ENCODE measurements at regions not wholly inside any gene's neighbourhood (a gene's known extent, or its start where the extent isn't known, plus 50 kb on each side); places are given as distances from the start of the nearest gene placed in this dataset.

DNA sequence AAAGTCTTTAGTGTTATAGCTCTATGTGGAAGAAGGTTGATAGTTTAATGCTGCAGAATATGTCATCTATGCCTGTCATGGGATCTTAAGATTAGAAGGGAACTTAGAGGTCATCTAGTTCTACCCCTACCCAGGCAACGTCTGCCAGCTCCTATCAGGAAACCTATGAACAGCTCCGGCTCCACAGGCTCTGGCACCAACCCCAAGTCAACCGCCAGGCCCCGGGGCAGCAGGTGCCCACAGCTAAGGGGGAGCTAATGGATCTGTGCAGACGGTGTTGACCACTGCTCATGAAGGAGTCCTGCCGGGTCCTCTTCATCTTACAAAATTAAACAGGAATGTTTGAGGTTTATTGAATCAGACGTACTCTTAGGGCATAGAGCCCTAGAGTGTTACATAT is 440.8 kb upstream of the KLHL29 start:
- no peak for ATAC-seq
- Histone ChIP-seq H3K36me3 (ENCODE audit: control insufficient read depth, insufficient read depth, low read length) (no peaks in the 10 kb centered on the region), H3K9me3 (ENCODE audit: control insufficient read depth, insufficient read depth, low read depth, low read length) (no peaks in the 10 kb centered on the region), H3K4me1 (ENCODE audit: control insufficient read depth, insufficient read depth, low read length) (no peaks in the 10 kb centered on the region), H3K27me3 (ENCODE audit: control insufficient read depth, insufficient read depth, low read length) (no peaks in the 10 kb centered on the region), H3K27ac (ENCODE audit: low read length) (no peak overlapping the region), H3K4me3 (ENCODE audit: low read depth in 2 of 2, low read length in 2 of 2) (no peak overlapping the region)
- TF ChIP-seq, protein P1, sequence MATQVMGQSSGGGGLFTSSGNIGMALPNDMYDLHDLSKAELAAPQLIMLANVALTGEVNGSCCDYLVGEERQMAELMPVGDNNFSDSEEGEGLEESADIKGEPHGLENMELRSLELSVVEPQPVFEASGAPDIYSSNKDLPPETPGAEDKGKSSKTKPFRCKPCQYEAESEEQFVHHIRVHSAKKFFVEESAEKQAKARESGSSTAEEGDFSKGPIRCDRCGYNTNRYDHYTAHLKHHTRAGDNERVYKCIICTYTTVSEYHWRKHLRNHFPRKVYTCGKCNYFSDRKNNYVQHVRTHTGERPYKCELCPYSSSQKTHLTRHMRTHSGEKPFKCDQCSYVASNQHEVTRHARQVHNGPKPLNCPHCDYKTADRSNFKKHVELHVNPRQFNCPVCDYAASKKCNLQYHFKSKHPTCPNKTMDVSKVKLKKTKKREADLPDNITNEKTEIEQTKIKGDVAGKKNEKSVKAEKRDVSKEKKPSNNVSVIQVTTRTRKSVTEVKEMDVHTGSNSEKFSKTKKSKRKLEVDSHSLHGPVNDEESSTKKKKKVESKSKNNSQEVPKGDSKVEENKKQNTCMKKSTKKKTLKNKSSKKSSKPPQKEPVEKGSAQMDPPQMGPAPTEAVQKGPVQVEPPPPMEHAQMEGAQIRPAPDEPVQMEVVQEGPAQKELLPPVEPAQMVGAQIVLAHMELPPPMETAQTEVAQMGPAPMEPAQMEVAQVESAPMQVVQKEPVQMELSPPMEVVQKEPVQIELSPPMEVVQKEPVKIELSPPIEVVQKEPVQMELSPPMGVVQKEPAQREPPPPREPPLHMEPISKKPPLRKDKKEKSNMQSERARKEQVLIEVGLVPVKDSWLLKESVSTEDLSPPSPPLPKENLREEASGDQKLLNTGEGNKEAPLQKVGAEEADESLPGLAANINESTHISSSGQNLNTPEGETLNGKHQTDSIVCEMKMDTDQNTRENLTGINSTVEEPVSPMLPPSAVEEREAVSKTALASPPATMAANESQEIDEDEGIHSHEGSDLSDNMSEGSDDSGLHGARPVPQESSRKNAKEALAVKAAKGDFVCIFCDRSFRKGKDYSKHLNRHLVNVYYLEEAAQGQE (IDR thresholded peaks at IDR 0.05; ENCODE audit: insufficient read depth in 1 of 2, low read depth in 2 of 2, low read length in 1 of 2): no peak
- no peak for TF ChIP-seq SIN3A (IDR thresholded peaks at IDR 0.05; ENCODE audit: borderline replicate concordance, insufficient read depth, low read depth, low read length)
- TF ChIP-seq, protein P2, sequence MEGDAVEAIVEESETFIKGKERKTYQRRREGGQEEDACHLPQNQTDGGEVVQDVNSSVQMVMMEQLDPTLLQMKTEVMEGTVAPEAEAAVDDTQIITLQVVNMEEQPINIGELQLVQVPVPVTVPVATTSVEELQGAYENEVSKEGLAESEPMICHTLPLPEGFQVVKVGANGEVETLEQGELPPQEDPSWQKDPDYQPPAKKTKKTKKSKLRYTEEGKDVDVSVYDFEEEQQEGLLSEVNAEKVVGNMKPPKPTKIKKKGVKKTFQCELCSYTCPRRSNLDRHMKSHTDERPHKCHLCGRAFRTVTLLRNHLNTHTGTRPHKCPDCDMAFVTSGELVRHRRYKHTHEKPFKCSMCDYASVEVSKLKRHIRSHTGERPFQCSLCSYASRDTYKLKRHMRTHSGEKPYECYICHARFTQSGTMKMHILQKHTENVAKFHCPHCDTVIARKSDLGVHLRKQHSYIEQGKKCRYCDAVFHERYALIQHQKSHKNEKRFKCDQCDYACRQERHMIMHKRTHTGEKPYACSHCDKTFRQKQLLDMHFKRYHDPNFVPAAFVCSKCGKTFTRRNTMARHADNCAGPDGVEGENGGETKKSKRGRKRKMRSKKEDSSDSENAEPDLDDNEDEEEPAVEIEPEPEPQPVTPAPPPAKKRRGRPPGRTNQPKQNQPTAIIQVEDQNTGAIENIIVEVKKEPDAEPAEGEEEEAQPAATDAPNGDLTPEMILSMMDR (IDR thresholded peaks at IDR 0.05): no peak
- TF ChIP-seq POLR2AphosphoS5 (IDR thresholded peaks at IDR 0.05; ENCODE audit: low read depth, low read length): no peak
- TF ChIP-seq TCF7L2 (IDR thresholded peaks at IDR 0.05; ENCODE audit: low read depth, low read length): no peak
- intact Hi-C loops (cut with micrococcal nuclease; ENCODE audit: unreplicated experiment) (no loop called here), in situ Hi-C loops (cut with HindIII; ENCODE audit: low pct_unique_long_range_greater_than_20kb, low sequenced_read_pairs) (no loop called here)
- BruUV-seq (replicated peaks): no TSS peak
- no peak for DNase-seq (ENCODE audit: low read depth, low spot score)
- POLR2A ChIA-PET: no interaction called here
- CTCF ChIA-PET: no interaction called here

DNA sequence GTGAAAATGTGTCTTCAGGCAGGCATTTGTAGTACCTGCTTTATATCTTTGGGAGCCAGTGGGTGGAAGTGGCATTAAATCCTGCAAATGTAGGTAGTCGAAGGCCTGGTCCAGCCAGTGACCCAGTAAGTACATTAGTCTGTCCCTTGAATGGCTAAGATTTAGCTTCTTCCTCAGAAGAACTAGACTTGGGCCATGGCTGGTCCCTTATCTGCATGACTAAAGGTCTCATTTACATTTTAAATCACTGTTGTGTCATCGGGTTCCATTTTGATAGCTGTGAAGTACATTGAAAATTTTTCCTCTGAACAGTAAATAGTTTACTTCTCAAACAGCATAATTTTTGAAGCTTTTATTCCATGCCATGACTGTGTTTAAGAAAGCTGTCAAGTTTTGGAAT is 438.4 kb upstream of the KLHL29 start:
- H3K36me3 ChIP-seq (ENCODE audit: control insufficient read depth, insufficient read depth, low read length): no peaks in the 10 kb centered on the region
- no peaks in the 10 kb centered on the region for H3K9me3 ChIP-seq (ENCODE audit: control insufficient read depth, insufficient read depth, low read depth, low read length)
- TF ChIP-seq POLR2AphosphoS5 (IDR thresholded peaks at IDR 0.05; ENCODE audit: low read depth, low read length): no peak
- TF ChIP-seq, protein P2 (IDR thresholded peaks at IDR 0.05): no peak
- TF ChIP-seq SIN3A (IDR thresholded peaks at IDR 0.05; ENCODE audit: borderline replicate concordance, insufficient read depth, low read depth, low read length): no peak
- TF ChIP-seq, protein P1 (IDR thresholded peaks at IDR 0.05; ENCODE audit: insufficient read depth in 1 of 2, low read depth in 2 of 2, low read length in 1 of 2): no peak
- no peak for TF ChIP-seq TCF7L2 (IDR thresholded peaks at IDR 0.05; ENCODE audit: low read depth, low read length)
- ATAC-seq (no peak), DNase-seq (ENCODE audit: low read depth, low spot score) (no peak)
- POLR2A ChIA-PET: no interaction called here
- no peak overlapping the region for H3K27ac ChIP-seq (ENCODE audit: low read length)
- in situ Hi-C loops (cut with HindIII; ENCODE audit: low pct_unique_long_range_greater_than_20kb, low sequenced_read_pairs) (no loop called here), intact Hi-C loops (cut with micrococcal nuclease; ENCODE audit: unreplicated experiment) (no loop called here)
- no peaks in the 10 kb centered on the region for H3K27me3 ChIP-seq (ENCODE audit: control insufficient read depth, insufficient read depth, low read length)
- no peaks in the 10 kb centered on the region for H3K4me1 ChIP-seq (ENCODE audit: control insufficient read depth, insufficient read depth, low read length)
- CTCF ChIA-PET: no interaction called here
- no peak overlapping the region for H3K4me3 ChIP-seq (ENCODE audit: low read depth in 2 of 2, low read length in 2 of 2)
- BruUV-seq (replicated peaks): no TSS peak

Measured in Panc1 (cell line).